RCC 7860 (cell line): ENCODE measurements at regions not wholly inside any gene's neighbourhood (a gene's known extent, or its start where the extent isn't known, plus 50 kb on each side); places are given as distances from the start of the nearest gene placed in this dataset.
"Not testable (repeated sequence)": the region's sequence is repeated elsewhere in the genome, so short reads cannot be mapped to it uniquely, and the experiment has no call there.

Experiments
- DNase-seq: peaks from one replicate; pipeline ENCODE4 v3.0.0-alpha.2; 2015; ENCODE audit warnings: low spot score
- FAIRE-seq: peaks from 2 replicates; lab custom pipeline; 2012; peaks lifted over from hg19 to GRCh38; lab: Jason Lieb, UNC

- DNase-seq (no peak), FAIRE-seq (no peak)
Observed at GRCh38 chr6:99801805-99802204, 192.2 kb downstream of the MCHR2 start.

- FAIRE-seq (no peak), DNase-seq (no peak)
Observed at GRCh38 chr6:99802396-99803031, 191.5 kb downstream of the MCHR2 start.

DNA sequence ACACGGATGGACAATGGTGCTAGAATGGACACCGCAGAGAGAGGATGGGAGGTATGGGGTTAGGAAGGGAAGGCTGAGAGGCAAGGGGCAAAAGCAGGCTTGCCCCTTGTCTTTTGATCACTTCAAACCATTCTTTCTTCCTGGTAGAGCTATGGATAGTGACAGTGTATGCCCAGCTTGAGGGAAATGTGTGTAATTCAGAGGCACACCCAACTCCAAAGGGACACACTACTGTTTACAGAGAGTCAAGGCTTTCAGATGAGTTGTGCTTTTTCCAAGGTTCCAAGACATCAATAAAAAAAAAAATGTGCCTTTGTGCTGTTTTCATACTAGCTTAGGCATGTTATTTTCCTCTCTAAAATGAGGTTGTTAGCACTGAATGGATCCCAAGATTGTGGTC lies 185.0 kb downstream of the MCHR2 start:
- DNase-seq: no peak
- no peak for FAIRE-seq

DNA sequence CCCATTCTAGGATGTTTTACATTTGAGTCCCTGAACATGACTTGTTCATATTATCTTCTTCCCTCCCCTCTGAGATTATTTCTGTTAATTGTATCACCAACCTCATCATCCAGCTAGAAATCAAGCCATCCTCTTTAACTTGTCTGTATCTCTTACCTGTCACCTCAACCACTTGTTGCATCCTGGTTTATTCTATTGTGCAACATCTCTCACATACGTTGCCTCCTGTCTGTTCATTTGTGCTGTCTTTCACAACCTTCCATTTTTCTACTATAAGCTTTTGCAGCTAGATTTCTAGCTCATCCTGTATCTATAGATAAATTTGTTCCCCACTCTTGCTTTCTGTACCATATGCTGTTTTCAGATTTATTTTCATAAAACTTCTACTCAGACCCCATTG lies 183.7 kb downstream of the MCHR2 start:
- no peak for DNase-seq
- FAIRE-seq: no peak

DNA sequence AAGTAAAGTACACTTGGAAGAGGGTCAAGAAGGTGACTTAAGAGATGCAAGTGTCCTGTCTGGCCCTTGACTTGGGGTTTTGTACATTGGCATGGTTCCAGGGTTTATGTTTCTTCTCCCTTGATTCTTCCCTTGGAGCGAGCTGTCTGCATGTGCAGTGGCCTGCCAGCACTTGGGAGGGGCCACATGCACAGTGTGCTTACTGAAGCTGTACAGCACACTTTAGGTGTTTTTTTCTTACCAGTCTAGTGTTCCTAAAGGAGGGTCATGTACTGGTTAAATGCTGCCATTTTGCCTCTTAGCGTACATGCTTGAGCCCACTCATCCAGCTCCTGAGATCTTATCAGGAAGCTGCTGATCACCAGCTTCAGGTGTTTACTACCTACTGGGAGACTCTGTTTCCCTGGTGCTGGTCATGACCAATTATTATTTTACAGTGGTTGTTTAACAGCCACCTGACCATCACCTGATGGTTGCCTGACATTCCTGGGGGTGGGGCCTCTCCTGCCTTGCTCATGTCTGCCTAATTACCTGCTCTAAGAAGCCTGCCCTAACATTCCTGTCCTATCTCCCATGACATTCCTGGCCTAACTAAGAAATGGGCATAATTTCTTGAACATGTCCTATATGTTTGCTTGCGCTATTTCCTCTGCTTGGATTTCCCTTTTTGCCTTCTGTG lies 182.9 kb downstream of the MCHR2 start:
- no peak for DNase-seq
- FAIRE-seq: no peak

DNA sequence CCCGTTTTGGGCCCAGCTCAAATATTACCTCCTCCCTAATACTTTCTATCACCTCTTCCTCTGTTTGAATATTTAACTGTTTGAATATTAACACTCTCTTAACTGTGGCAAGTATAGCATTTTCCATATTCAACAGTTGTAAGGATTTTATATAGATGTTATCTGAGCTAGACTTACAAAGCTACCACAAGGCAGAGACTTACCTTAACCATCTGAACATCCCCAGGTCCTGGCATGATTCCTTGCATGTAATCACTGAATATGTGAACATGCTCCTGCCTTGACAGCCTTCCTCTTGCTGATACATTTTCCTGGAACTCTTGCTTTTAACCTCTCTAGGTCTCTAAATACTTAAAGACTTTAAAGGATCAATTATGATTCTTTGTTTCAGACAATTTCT lies 182.4 kb downstream of the MCHR2 start:
- FAIRE-seq (no peak), DNase-seq (no peak)

GRCh38 chr6:99813565-99813964 lies 180.5 kb downstream of the MCHR2 start:
- no peak for FAIRE-seq
- no peak for DNase-seq

DNA sequence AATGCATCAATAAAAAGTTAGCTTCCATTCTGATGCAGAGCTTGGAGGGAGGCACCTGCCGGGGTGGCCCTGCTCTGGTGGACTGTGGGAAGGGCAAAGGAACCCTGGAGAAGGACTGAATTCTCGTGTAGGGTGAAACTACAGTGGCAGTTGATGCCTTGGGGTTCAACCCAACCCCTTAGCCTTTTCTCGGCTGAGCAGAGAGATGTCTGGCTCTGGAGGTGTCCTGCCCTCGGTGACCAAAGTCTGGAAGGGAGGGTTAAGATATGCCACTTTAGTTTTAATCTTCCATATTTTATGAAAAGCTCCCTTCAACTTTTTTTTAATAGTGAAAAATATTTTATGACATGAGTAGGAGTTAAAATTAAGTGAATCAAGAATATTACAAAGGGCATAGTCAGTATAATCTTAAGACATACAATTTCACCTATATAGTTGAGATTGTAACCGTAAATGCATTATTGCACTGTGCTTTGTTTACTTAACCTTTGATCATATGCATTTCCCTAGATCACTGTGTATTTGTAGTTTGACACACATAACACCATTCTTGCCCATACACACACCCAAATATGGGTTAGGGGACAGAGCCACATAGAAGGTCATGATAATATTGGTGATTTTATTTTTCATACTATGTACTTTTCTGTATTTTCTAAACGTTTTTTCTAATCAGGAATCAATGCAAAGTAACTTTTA lies 179.6 kb downstream of the MCHR2 start:
- DNase-seq: no peak
- no peak for FAIRE-seq

DNA sequence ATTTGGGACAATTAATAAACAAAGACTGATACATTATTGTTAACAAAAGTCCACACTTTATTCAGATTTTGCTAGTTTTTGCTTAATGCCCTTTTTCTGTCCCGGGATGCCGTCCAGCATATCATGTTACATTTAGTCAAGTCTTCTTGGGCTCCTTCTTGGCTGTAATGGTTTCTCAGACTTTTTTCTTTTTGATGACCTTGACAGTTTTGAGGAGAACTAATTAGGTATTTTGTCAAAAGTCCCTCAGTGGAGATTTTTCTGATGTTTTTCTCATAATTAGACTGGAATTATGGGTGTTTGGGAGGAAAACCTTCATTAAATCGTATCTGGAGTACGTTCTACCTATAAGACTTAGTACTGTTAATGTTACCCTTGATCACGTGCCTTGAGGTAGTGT lies 177.2 kb downstream of the MCHR2 start:
- FAIRE-seq (no peak), DNase-seq (no peak)

GRCh38 chr6:99818161-99818560 lies 175.9 kb downstream of the MCHR2 start:
- DNase-seq: no peak
- FAIRE-seq: no peak

- no peak for FAIRE-seq
- no peak for DNase-seq
Observed at GRCh38 chr6:99819853-99820252, 174.2 kb downstream of the MCHR2 start.

DNA sequence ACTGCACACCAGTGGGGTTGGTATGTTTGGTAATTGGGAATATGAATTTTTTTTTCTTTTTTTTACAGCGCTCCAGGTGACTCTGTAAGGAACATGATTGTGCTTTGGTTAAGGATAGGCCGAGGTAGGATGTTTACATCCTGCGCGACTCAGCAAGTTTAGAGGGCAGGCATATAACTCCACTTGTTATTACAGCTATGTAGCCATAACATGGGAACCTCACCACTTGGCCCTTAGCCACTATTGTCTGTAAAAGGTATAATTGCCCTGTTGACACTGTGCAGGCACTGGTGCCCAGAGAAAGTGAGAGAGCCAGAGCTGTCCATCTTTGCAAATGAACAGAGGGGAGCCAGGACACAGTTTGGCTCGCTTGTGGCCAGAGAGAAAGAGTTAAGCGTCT lies 172.9 kb downstream of the MCHR2 start:
- FAIRE-seq (no peak), DNase-seq (no peak)

- no peak for DNase-seq
- FAIRE-seq: no peak
Observed at GRCh38 chr6:99822741-99823512, 171.1 kb downstream of the MCHR2 start.

- DNase-seq, FAIRE-seq: not testable (repeated sequence)
Observed at GRCh38 chr6:99823513-99824235, 170.3 kb downstream of the MCHR2 start.

DNA sequence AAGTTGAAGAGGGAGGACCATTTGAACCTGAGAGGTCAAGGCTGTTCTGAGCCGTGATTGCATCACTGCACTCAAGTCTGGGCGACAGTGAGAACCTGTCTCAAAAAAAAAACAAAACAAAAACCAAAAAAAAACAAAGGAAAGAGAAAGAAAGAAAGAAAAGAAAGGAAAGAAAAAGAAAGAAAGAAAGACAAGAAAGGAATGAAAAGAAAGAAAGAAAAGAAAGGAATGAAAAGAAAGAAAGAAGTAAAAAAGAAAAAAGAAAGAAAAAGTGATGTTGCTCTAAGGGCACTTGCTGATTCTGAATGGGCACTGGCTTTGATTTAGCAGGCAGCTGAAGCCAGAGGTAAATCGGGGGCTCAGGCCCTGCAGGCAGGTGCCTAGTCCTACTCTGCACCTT lies 161.0 kb downstream of the MCHR2 start:
- DNase-seq (no peak), FAIRE-seq (no peak)

DNA sequence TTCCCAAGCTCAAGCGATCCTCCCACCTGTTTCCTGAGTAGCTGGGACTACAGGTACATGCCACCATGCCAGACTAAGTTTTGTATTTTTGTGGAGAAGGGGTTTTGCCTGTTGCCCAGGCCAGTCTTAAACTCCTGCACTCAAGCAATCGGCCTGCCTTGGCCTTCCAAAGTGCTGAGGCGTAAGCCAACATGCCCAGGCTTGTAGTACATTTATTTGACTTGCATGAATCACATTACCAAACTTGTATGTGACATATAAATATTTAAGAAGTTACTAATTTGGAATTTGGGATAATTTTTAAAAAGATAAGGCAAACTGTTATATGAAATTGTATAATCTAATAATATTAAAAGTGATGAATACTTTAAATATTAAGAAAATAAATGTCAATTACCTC lies 157.6 kb downstream of the MCHR2 start:
- DNase-seq: no peak
- FAIRE-seq: no peak

GRCh38 chr6:99838607-99839006 lies 155.4 kb downstream of the MCHR2 start:
- no peak for FAIRE-seq
- no peak for DNase-seq

GRCh38 chr6:99841297-99841696 lies 152.7 kb downstream of the MCHR2 start:
- DNase-seq: no peak
- FAIRE-seq: no peak

GRCh38 chr6:99846006-99846405 lies 148.0 kb downstream of the MCHR2 start:
- no peak for DNase-seq
- no peak for FAIRE-seq

DNA sequence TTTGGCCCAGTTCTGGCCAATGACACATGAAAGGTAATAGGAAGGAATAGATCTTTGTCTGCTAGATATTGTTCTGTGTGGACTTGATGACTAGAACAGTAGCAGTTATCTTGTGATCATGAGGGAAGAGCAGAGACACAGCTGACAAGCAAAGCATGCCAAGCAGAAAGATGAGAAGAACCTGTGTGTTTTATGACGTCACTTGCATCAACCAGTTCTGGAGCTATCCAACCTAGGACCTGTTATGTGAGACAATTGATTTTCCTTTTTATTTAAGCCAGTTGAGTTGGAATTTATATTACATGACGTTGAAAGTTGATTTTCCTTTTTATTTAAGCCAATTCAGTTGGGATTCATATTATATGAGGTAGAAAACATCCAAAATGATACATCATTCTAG lies 143.2 kb downstream of the MCHR2 start:
- FAIRE-seq (no peak), DNase-seq (no peak)

DNA sequence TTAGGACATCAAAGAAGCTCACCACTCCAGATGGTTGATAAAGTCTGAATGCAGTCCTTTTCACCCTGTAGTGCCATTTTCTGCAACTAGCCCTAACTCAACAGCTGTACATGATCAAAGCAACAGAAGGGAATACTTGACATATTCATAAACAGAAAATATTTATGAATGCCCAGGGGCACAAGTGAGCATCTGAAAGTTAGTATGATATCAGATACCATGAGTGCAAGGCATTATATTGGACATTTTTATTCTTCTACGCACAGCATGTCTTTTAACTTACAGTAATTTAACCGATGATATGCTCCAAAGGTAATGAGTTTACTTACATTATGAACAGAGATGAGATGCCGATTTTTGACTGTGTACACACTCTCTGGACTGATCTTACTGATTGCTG lies 142.0 kb downstream of the MCHR2 start:
- no peak for FAIRE-seq

More for the DNA sequence above, 142.0 kb downstream of the MCHR2 start:
- no peak for DNase-seq
